Naive thymus-derived CD4-positive, alpha-beta T cell (primary cell): ENCODE measurements at regions not wholly inside any gene's neighbourhood (a gene's known extent, or its start where the extent isn't known, plus 50 kb on each side); places are given as distances from the start of the nearest gene placed in this dataset.

Experiments
- ATAC-seq: fragments of 150-1000 bp; cut with Tn5 transposase; 2 replicates; pipeline ENCODE4 v1.10.0; 2021; ENCODE audit warnings: mild to moderate bottlenecking, moderate library complexity
- CTCF ChIA-PET: fragments of 350-600 bp; sonication (Branson Sonifier 250); formaldehyde crosslinking; loops from one replicate; lab custom pipeline; 2021; ENCODE audit warnings: antibody characterized with exemption; lab: Charles Lee
- POLR2A ChIA-PET: fragments of 350-600 bp; sonication (Branson Sonifier 250); formaldehyde crosslinking; loops from one replicate; lab custom pipeline; 2021; ENCODE audit warnings: antibody characterized with exemption, inconsistent platforms; lab: Charles Lee
- DNase-seq, 9 donors: peaks; one replicate each; pipeline versions ENCODE4 v3.0.0 to v3.0.0-alpha.2; 2020 to 2022; ENCODE audit warnings: mixed read lengths in 1 of 9
- H3K27ac ChIP-seq: one replicate; pipeline ENCODE4 v1.7.0; 2013; ENCODE audit warnings: mild to moderate bottlenecking, low read depth, low read length, moderate library complexity
- H3K27me3 ChIP-seq, 2 donors: one replicate each; pipeline ENCODE4 v1.7.0; 2013; ENCODE audit warnings: low read length in 2 of 2, mild to moderate bottlenecking in 2 of 2, moderate library complexity in 2 of 2; ENCODE audit not compliant: control insufficient read depth in 2 of 2, insufficient read depth in 2 of 2
- H3K36me3 ChIP-seq, 3 experiments: 1 replicate in 2 of 3; 2 replicates in 1 of 3; pipeline ENCODE4 v1.7.0; 2013; ENCODE audit warnings: low read length in 3 of 3, mild to moderate bottlenecking in 3 of 3, moderate library complexity in 1 of 3; ENCODE audit not compliant: insufficient read depth in 3 of 3, control insufficient read depth in 2 of 3
- H3K4me1 ChIP-seq, 2 donors: one replicate each; pipeline ENCODE4 v1.7.0; 2013; ENCODE audit warnings: low read length in 2 of 2, mild to moderate bottlenecking in 2 of 2, moderate library complexity in 1 of 2; ENCODE audit not compliant: control insufficient read depth in 2 of 2, insufficient read depth in 2 of 2
- H3K4me3 ChIP-seq: 2 replicates; pipeline ENCODE4 v1.7.0; 2013; ENCODE audit warnings: mild to moderate bottlenecking, low read length
- H3K9me3 ChIP-seq, 3 experiments: 1 replicate in 2 of 3; 2 replicates in 1 of 3; pipeline ENCODE4 v1.7.0; 2013; ENCODE audit warnings: low read length in 3 of 3; ENCODE audit not compliant: control insufficient read depth in 2 of 3
- H3K27ac Mint-ChIP-seq, 9 donors: one replicate each; pipeline ENCODE4 v1.8.0; 2020 to 2022; ENCODE audit warnings: mixed read lengths in 9 of 9, mild to moderate bottlenecking in 8 of 9, moderate library complexity in 5 of 9, inconsistent platforms in 2 of 9
- H3K27me3 Mint-ChIP-seq, 5 donors: one replicate each; pipeline ENCODE4 v1.8.0; 2021 to 2022; ENCODE audit warnings: mixed read lengths in 5 of 5, mild to moderate bottlenecking in 1 of 5
- H3K36me3 Mint-ChIP-seq, 5 donors: one replicate each; pipeline ENCODE4 v1.8.0; 2020 to 2022; ENCODE audit warnings: mixed read lengths in 5 of 5, mild to moderate bottlenecking in 3 of 5, inconsistent platforms in 1 of 5
- H3K4me1 Mint-ChIP-seq, 7 donors: one replicate each; pipeline ENCODE4 v1.8.0; 2020 to 2022; ENCODE audit warnings: mixed read lengths in 7 of 7, mild to moderate bottlenecking in 3 of 7, inconsistent platforms in 1 of 7
- H3K4me3 Mint-ChIP-seq, 10 donors: one replicate each; pipeline ENCODE4 v1.8.0; 2020 to 2022; ENCODE audit warnings: mild to moderate bottlenecking in 10 of 10, mixed read lengths in 10 of 10, moderate library complexity in 6 of 10, inconsistent platforms in 2 of 10
- H3K9me3 Mint-ChIP-seq, 11 donors: one replicate each; pipeline ENCODE4 v1.8.0; 2020 to 2022; ENCODE audit warnings: mixed read lengths in 11 of 11, mild to moderate bottlenecking in 4 of 11, inconsistent platforms in 1 of 11, moderate library complexity in 1 of 11
- intact Hi-C, 2 donors: fragments of 100-400 bp; cut with micrococcal nuclease; formaldehyde crosslinking; loops; one replicate each; pipeline ENCODE4 v1.15.1; 2023

- H3K27me3 Mint-ChIP-seq: no peaks in the 10 kb centered on the region
- DNase-seq: no peak
- no peaks in the 10 kb centered on the region for H3K9me3 ChIP-seq
- H3K9me3 Mint-ChIP-seq: peaks cover 0 to 3% (median 0%) of the 10 kb centered on the region in 11 donors
- no peaks in the 10 kb centered on the region for H3K27me3 ChIP-seq
- no peak for ATAC-seq
- CTCF ChIA-PET: no interaction called here
- no peak overlapping the region for H3K27ac Mint-ChIP-seq
- no peak overlapping the region for H3K4me3 Mint-ChIP-seq
- no peaks in the 10 kb centered on the region for H3K36me3 ChIP-seq
- POLR2A ChIA-PET: interaction anchor here (1.1 kb wide), 1 partner anchor 123 kb away, joined by 3 read pairs; no protein-coding TSS in a partner anchor
- no peaks in the 10 kb centered on the region for H3K4me1 ChIP-seq
- no peaks in the 10 kb centered on the region for H3K36me3 Mint-ChIP-seq
- no peak overlapping the region for H3K27ac ChIP-seq
- H3K4me3 ChIP-seq: no peak overlapping the region
- intact Hi-C loops: loop anchor here in 1 of 2 donors (5.0 to 10.0 kb wide), 2 partner anchors 38 to 210 kb away; no protein-coding TSS in a partner anchor
- peaks cover 0 to 5% (median 0%) of the 10 kb centered on the region in 7 donors for H3K4me1 Mint-ChIP-seq
Measured at GRCh38 chr3:171535133-171535532, 74.9 kb upstream of the TNIK start.

DNA sequence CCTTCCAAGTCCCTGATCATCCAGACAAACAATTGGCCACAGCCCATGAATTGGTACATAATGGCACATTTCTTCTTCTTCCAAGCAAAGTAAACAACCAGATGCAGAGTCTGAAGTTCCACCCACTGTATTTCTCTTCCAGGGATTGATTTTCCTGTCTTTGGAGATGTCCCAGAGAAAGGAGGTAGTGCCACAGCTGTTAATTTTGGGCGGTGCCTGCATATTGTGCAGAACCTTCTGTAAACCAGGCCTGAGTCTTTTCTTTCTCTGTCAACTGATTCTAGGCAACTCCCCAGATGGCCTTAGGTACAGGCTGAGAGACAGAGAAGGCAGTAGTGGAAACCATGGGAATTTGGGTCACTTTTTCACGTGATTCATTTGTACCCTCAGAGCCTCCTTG lies 73.5 kb upstream of the TNIK start:
- ATAC-seq: no peak
- no peaks in the 10 kb centered on the region for H3K27me3 ChIP-seq
- Mint-ChIP-seq H3K36me3 (no peaks in the 10 kb centered on the region), H3K9me3 (peaks cover 0 to 3% (median 0%) of the 10 kb centered on the region in 11 donors), H3K27ac (no peak overlapping the region), H3K27me3 (no peaks in the 10 kb centered on the region), H3K4me3 (no peak overlapping the region), H3K4me1 (peaks cover 0 to 5% (median 0%) of the 10 kb centered on the region in 7 donors)
- H3K4me1 ChIP-seq: no peaks in the 10 kb centered on the region
- ChIA-PET CTCF (interaction anchor here (0.6 kb wide), 1 partner anchor 1757 kb away, joined by 5 read pairs; no protein-coding TSS in a partner anchor), POLR2A (interaction anchor here (0.7 to 0.9 kb wide), 2 partner anchors 37 to 70 kb away, joined by 3 read pairs; no protein-coding TSS in a partner anchor)
- no peaks in the 10 kb centered on the region for H3K9me3 ChIP-seq
- intact Hi-C loops: loop anchor here in 1 of 2 donors (10.0 kb wide), 1 partner anchor 209 kb away; no protein-coding TSS in a partner anchor
- no peak overlapping the region for H3K27ac ChIP-seq
- no peak overlapping the region for H3K4me3 ChIP-seq
- no peaks in the 10 kb centered on the region for H3K36me3 ChIP-seq
- no peak for DNase-seq

DNA sequence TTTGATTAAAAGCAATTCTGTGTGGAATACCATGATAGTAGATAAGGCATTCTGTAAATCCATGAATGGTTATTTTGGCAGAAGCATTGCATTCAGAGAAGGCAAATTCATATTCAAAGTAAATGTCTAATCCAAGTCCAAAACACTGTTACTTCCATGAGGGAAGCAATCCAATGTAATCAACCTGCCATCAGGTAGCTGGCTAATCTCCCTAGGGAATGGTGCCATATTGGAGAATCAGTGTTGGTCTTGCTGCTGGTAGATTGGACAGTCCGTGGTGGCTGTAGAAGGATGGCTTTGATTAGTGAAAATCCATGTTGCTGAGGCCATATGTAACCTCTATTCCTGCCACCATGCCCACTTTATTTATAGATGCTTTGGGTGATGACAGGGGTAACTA lies 72.1 kb upstream of the TNIK start:
- DNase-seq (no peak), ATAC-seq (no peak)
- H3K27ac ChIP-seq: no peak overlapping the region
- H3K4me3 Mint-ChIP-seq: no peak overlapping the region
- no peak overlapping the region for H3K27ac Mint-ChIP-seq
- H3K27me3 Mint-ChIP-seq: no peaks in the 10 kb centered on the region
- no peaks in the 10 kb centered on the region for H3K4me1 ChIP-seq
- ChIA-PET POLR2A (no interaction called here), CTCF (no interaction called here)
- H3K27me3 ChIP-seq: no peaks in the 10 kb centered on the region
- H3K36me3 ChIP-seq: no peaks in the 10 kb centered on the region
- no peaks in the 10 kb centered on the region for H3K36me3 Mint-ChIP-seq
- H3K9me3 Mint-ChIP-seq: peaks cover 0 to 3% (median 0%) of the 10 kb centered on the region in 11 donors
- H3K4me3 ChIP-seq: no peak overlapping the region
- no peaks in the 10 kb centered on the region for H3K4me1 Mint-ChIP-seq
- intact Hi-C loops: loop anchor here in 1 of 2 donors (10.0 kb wide), 1 partner anchor 207 kb away; no protein-coding TSS in a partner anchor
- no peaks in the 10 kb centered on the region for H3K9me3 ChIP-seq

DNA sequence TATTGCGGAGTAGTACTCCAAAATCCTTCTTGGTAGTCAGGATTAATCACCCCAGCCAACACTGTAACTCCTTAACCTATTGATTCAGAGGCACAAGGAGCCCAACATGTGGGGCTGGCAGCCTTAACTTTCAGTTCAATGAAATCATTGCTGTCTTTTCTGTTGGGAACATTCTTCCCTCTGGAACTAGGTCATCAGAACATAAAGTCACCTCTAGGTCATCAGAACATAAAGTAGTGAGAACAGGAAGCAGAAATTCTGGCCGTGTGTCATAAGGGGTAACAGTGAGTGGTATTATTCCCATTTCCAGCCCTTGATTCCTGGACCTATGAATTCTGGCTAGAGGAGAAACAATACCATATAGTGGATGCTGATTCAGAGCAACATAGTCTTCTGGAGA lies 71.5 kb upstream of the TNIK start:
- POLR2A ChIA-PET: no interaction called here
- Mint-ChIP-seq H3K4me3 (no peak overlapping the region), H3K9me3 (peaks cover 0 to 3% (median 0%) of the 10 kb centered on the region in 11 donors), H3K27ac (no peak overlapping the region), H3K27me3 (no peaks in the 10 kb centered on the region), H3K4me1 (no peaks in the 10 kb centered on the region), H3K36me3 (no peaks in the 10 kb centered on the region)
- DNase-seq (no peak), ATAC-seq (no peak)
- H3K27me3 ChIP-seq: no peaks in the 10 kb centered on the region
- CTCF ChIA-PET: no interaction called here
- H3K27ac ChIP-seq: no peak overlapping the region
- intact Hi-C loops: loop anchor here in 1 of 2 donors (10.0 kb wide), 1 partner anchor 207 kb away; no protein-coding TSS in a partner anchor
- no peaks in the 10 kb centered on the region for H3K4me1 ChIP-seq
- no peaks in the 10 kb centered on the region for H3K36me3 ChIP-seq
- H3K9me3 ChIP-seq: no peaks in the 10 kb centered on the region
- no peak overlapping the region for H3K4me3 ChIP-seq

- Histone ChIP-seq H3K4me1 (no peaks in the 10 kb centered on the region), H3K27ac (no peak overlapping the region), H3K4me3 (no peak overlapping the region), H3K9me3 (no peaks in the 10 kb centered on the region), H3K36me3 (no peaks in the 10 kb centered on the region), H3K27me3 (no peaks in the 10 kb centered on the region)
- POLR2A ChIA-PET: no interaction called here
- Mint-ChIP-seq H3K27ac (no peak overlapping the region), H3K4me1 (peaks cover 0 to 4% (median 0%) of the 10 kb centered on the region in 7 donors), H3K36me3 (no peaks in the 10 kb centered on the region), H3K27me3 (no peaks in the 10 kb centered on the region), H3K4me3 (no peak overlapping the region), H3K9me3 (peaks cover 0 to 6% (median 2%) of the 10 kb centered on the region in 11 donors)
- CTCF ChIA-PET: no interaction called here
- no peak for DNase-seq
- no peak for ATAC-seq
- intact Hi-C loops: no loop called here
Measured at GRCh38 chr3:171528102-171528501, 67.9 kb upstream of the TNIK start.

- no peaks in the 10 kb centered on the region for H3K9me3 ChIP-seq
- no peak overlapping the region for H3K27ac ChIP-seq
- POLR2A ChIA-PET: no interaction called here
- Mint-ChIP-seq H3K4me1 (peaks cover 0 to 4% (median 0%) of the 10 kb centered on the region in 7 donors), H3K36me3 (peaks cover 0 to under 1% (median 0%) of the 10 kb centered on the region in 5 donors), H3K27ac (no peak overlapping the region), H3K27me3 (no peaks in the 10 kb centered on the region), H3K9me3 (peaks cover 0 to 6% (median 0%) of the 10 kb centered on the region in 11 donors), H3K4me3 (no peak overlapping the region)
- no peak overlapping the region for H3K4me3 ChIP-seq
- no peak for ATAC-seq
- intact Hi-C loops: no loop called here
- no peak for DNase-seq
- no peaks in the 10 kb centered on the region for H3K27me3 ChIP-seq
- no peaks in the 10 kb centered on the region for H3K36me3 ChIP-seq
- CTCF ChIA-PET: interaction anchor here (1.0 kb wide), 1 partner anchor 22 kb away, joined by 3 read pairs; no protein-coding TSS in a partner anchor
- no peaks in the 10 kb centered on the region for H3K4me1 ChIP-seq
Measured at GRCh38 chr3:171526869-171527268, 66.7 kb upstream of the TNIK start.

- no peak overlapping the region for H3K27ac ChIP-seq
- DNase-seq (no peak), ATAC-seq (no peak)
- no peaks in the 10 kb centered on the region for H3K36me3 ChIP-seq
- POLR2A ChIA-PET: no interaction called here
- CTCF ChIA-PET: no interaction called here
- no peaks in the 10 kb centered on the region for H3K4me1 ChIP-seq
- H3K9me3 ChIP-seq: no peaks in the 10 kb centered on the region
- peak overlapping the region in 1 of 9 donors; percentile 1 for H3K27ac Mint-ChIP-seq
- H3K36me3 Mint-ChIP-seq: peaks cover 0 to 2% (median 0%) of the 10 kb centered on the region in 5 donors
- intact Hi-C loops: no loop called here
- H3K9me3 Mint-ChIP-seq: peaks cover 0 to 6% (median under 1%) of the 10 kb centered on the region in 11 donors
- no peak overlapping the region for H3K4me3 ChIP-seq
- no peaks in the 10 kb centered on the region for H3K27me3 Mint-ChIP-seq
- no peaks in the 10 kb centered on the region for H3K27me3 ChIP-seq
- peaks cover 0 to 4% (median 0%) of the 10 kb centered on the region in 7 donors for H3K4me1 Mint-ChIP-seq
- no peak overlapping the region for H3K4me3 Mint-ChIP-seq
Measured at GRCh38 chr3:171526146-171526545, 65.9 kb upstream of the TNIK start.
